Ecto neural progenitor cell (in vitro differentiated cells): ENCODE measurements at regions not wholly inside any gene's neighbourhood (a gene's known extent, or its start where the extent isn't known, plus 50 kb on each side); places are given as distances from the start of the nearest gene placed in this dataset.
A peak's percentile ranks its signal among the peaks of the same experiment; 100 is the strongest.
"Not testable (repeated sequence)": the region's sequence is repeated elsewhere in the genome, so short reads cannot be mapped to it uniquely, and the experiment has no call there.

Source experiments
- DNase-seq: peaks from one replicate; pipeline ENCODE4 v3.0.0-alpha.2; 2018; ENCODE audit warnings: low spot score

GRCh38 chr16:22436823-22437652 lies 62.6 kb upstream of the CDR2 start:
- DNase-seq: peak; percentile 86

- not testable (repeated sequence) for DNase-seq
Observed at GRCh38 chr16:22436326-22436822, 62.0 kb upstream of the CDR2 start.

GRCh38 chr16:22431314-22431713 lies 56.9 kb upstream of the CDR2 start:
- not testable (repeated sequence) for DNase-seq

GRCh38 chr16:22428654-22429053 lies 54.2 kb upstream of the CDR2 start:
- no peak for DNase-seq

- DNase-seq: no peak
Observed at GRCh38 chr16:22427556-22427955, 53.1 kb upstream of the CDR2 start.

GRCh38 chr16:22425847-22426246 lies 51.4 kb upstream of the CDR2 start:
- DNase-seq: no peak

- DNase-seq: no peak
Observed at GRCh38 chr16:22425036-22425801, 50.8 kb upstream of the CDR2 start.

GRCh38 chr16:22424161-22424937 lies 49.9 kb upstream of the CDR2 start:
- DNase-seq: no peak
